ENCODE measurements at regions not wholly inside any gene's neighbourhood (a gene's known extent, or its start where the extent isn't known, plus 50 kb on each side); places are given as distances from the start of the nearest gene placed in this dataset.

DNA sequence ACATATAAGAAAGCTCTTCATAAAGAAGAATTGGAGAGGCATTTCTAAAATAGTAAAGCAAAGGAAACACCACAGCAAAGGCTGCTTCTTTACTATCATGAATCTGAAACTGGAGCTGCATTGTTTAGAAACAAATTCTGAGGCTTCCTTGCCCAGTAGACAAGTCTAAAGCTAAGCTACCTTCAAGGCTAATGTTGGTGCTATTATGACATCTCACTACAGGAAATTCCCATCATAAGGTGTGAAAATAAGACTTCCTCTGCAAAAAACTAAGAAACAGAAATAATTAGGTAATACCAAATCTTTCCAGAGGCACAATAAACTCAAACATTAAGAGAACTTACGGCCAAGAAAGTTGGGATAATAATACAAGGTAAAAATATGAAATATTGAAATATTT is 89.9 kb upstream of the P3H2 start:
- Histone ChIP-seq H3K27me3 (ENCODE audit: insufficient read depth) (no peaks in the 10 kb centered on the region), H3K79me2 (replicated peaks; ENCODE audit: insufficient read depth) (no peaks in the 10 kb centered on the region), H3K4me2 (no peak overlapping the region), H3F3A (replicated peaks; ENCODE audit: low read depth) (no peaks in the 10 kb centered on the region), H2AFZ (no peak overlapping the region), H3K4me1 (ENCODE audit: insufficient read depth) (peaks cover 6% of the 10 kb centered on the region; the same call in 1 of the 2 replicates), H4K20me1 (replicated peaks; ENCODE audit: insufficient read depth) (no peaks in the 10 kb centered on the region), H3K9me2 (ENCODE audit: insufficient read depth) (no peaks in the 10 kb centered on the region), H3K4me3 (no peak overlapping the region), H3K27ac (ENCODE audit: low read depth) (no peak overlapping the region), H3K36me3 (ENCODE audit: insufficient read depth) (no peaks in the 10 kb centered on the region)
- peaks cover 8% of the 10 kb centered on the region; the same call in 1 of the 3 replicates for H3K36me3 Mint-ChIP-seq (ENCODE audit: low read depth)
- H3K27ac Mint-ChIP-seq: no peak overlapping the region
- H3K9me3 Mint-ChIP-seq: peaks cover 9% of the 10 kb centered on the region; the same call in 2 of the 3 replicates
- DNase-seq (ENCODE audit: low spot score) (no peak), ATAC-seq (no peak)
- peaks cover 7% of the 10 kb centered on the region; the same call in 2 of the 3 replicates for H3K4me1 Mint-ChIP-seq
- H3K4me3 Mint-ChIP-seq: no peak overlapping the region
- TF ChIP-seq POLR2AphosphoS5 (IDR thresholded peaks at IDR 0.05; ENCODE audit: low read depth) (no peak), ZNF462 (CRISPR knock-in tag; IDR thresholded peaks at IDR 0.05) (no peak), CREB1 (CRISPR knock-in tag; IDR thresholded peaks at IDR 0.05; ENCODE audit: low read depth) (no peak), ZNF114 (CRISPR knock-in tag; IDR thresholded peaks at IDR 0.05) (no peak), JUNB (IDR thresholded peaks at IDR 0.05; ENCODE audit: unreplicated experiment) (no peak)
- TF ChIP-seq, protein P1, sequence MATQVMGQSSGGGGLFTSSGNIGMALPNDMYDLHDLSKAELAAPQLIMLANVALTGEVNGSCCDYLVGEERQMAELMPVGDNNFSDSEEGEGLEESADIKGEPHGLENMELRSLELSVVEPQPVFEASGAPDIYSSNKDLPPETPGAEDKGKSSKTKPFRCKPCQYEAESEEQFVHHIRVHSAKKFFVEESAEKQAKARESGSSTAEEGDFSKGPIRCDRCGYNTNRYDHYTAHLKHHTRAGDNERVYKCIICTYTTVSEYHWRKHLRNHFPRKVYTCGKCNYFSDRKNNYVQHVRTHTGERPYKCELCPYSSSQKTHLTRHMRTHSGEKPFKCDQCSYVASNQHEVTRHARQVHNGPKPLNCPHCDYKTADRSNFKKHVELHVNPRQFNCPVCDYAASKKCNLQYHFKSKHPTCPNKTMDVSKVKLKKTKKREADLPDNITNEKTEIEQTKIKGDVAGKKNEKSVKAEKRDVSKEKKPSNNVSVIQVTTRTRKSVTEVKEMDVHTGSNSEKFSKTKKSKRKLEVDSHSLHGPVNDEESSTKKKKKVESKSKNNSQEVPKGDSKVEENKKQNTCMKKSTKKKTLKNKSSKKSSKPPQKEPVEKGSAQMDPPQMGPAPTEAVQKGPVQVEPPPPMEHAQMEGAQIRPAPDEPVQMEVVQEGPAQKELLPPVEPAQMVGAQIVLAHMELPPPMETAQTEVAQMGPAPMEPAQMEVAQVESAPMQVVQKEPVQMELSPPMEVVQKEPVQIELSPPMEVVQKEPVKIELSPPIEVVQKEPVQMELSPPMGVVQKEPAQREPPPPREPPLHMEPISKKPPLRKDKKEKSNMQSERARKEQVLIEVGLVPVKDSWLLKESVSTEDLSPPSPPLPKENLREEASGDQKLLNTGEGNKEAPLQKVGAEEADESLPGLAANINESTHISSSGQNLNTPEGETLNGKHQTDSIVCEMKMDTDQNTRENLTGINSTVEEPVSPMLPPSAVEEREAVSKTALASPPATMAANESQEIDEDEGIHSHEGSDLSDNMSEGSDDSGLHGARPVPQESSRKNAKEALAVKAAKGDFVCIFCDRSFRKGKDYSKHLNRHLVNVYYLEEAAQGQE (IDR thresholded peaks at IDR 0.05; ENCODE audit: unreplicated experiment): no peak
- H3K27me3 Mint-ChIP-seq (ENCODE audit: insufficient read depth, low read depth, poor library complexity): no peaks in the 10 kb centered on the region
